HG02678 (cell line): ENCODE measurements at regions not wholly inside any gene's neighbourhood (a gene's known extent, or its start where the extent isn't known, plus 50 kb on each side); places are given as distances from the start of the nearest gene placed in this dataset.

ENCODE experiments used
- ATAC-seq: cut with Tn5 transposase; IDR thresholded peaks from one replicate; pipeline ENCODE4 v1.9.1; 2021; ENCODE audit warnings: mild to moderate bottlenecking, moderate library complexity; ENCODE audit not compliant: unreplicated experiment

DNA sequence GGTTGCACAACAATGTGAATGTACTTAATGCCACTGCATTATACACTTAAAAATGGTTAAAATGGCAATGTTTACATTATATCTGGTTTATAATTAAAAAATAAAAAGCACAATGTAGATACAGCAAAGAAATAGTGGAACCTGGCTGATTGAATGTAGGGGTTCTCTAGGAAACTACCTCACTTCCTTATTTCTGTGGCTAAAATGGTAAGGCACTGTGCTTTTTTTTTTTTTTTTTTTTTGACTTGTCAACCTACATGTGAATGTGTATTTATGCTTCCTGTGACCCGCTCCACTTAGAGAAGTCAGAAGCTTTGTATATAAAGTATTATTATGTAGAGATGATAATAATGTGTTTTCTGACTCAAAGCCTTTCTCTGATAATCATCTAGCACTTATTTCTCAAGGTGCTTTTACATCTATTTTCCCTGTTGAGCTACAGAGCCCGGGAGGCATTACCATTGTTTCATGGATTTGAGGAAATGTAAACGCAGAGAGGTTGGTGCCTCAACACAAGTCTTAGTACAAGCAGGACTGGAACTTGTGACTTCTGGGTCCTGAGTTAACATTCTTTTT lies 55.0 kb downstream of the SOX4 start:
- peak; percentile 62 for ATAC-seq

GRCh38 chr6:21653323-21653722 lies 59.8 kb downstream of the SOX4 start:
- ATAC-seq: no peak

DNA sequence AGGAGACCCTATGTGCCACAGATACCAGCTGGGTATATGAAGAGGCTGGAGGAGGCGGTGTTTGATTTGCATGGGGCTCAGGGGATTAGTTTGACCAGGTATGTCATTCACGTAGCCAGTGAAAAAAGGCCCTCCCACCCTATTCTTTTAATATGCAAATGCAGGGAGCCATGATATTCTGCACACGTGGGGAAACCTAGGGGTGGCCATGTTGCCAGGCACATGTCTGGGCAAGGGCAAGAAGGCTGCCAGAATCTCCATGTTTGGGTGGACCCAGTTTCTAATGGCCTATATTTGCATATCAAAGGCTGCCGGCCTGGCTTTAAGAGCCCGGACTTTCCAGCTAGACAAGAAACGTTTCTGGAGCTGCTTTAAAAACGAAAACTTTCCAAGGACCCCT lies 60.4 kb downstream of the SOX4 start:
- ATAC-seq: no peak

DNA sequence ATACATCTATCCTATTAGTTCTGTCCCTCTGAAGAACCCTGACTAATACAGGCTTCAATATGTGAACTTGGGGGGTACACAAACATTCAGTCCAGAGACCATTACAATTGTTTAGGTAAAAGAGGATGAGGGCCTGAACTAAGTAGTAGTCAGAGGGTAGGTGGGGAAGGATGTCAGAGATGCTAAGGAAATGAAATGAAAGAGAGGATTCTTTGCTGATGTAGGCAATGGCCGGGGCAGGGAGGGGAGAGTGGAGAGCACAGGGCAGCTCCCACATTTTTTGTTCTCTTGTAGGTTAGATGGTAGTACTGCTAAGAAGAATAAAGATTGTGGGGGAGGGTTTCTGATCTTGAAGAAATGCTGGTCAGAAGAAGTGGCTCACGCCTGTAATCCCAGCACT lies 60.8 kb downstream of the SOX4 start:
- ATAC-seq: no peak

DNA sequence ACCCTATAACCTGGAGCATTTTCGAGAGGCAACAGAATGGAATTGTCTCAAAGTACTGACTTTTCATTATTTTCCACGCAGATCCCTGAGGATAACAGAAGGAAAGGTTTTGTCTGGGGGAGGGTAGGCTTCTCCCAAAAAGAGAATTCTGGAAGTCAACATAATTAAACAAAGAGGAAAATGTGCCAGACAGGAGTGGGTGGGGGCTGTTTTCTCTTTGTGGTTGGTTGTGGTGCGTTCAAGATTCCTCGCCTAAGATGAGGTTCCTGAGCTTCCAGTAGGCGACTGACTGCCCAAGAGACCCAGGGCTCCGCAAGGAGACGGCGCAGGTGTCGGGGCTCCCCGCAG lies 70.4 kb downstream of the SOX4 start:
- ATAC-seq: no peak

DNA sequence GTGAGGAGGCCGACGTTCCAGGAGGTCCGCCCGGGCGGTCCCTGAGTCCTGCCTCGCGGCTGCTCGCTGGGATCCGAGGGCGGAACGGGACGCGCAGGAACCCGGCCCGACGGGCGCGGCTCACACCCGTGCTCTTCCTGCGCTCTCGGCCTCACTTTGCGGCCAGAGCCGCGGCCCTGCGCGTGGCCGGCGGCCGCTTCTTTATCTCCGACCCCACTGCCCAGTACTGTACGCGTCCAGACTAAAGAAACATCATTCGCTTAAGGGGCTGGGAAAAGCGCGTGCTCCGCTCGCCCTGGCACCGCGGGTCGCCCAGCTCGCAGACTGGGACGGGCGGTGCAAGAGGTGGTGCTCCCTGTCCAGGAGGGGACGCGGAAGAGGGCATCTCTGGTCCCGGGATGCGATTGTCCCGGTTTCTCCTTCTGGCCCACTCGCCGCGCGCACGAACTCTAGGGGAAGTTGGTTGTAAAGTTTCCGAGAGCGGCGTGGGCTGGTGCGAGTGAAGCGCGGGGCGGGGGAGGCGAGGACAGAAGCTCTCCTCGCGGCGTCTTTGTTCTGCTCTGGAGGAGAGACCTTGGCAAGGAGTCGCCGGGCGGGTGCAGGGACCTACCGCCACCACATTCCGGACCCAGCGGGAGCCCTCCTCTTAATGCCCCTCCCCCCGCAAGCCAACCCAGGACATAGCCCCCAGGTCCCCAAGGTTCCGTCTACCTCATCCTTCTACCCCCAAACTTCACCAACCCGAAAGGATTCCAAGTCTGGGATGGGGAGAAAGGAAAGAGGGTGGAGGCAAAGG lies 71.0 kb downstream of the SOX4 start:
- no peak for ATAC-seq

GRCh38 chr6:21665110-21665391 lies 71.5 kb downstream of the SOX4 start:
- ATAC-seq: no peak

- ATAC-seq: no peak
Measured at GRCh38 chr6:21665392-21666200, 72.0 kb downstream of the SOX4 start.

GRCh38 chr6:21666201-21666691 lies 72.7 kb downstream of the SOX4 start:
- no peak for ATAC-seq

DNA sequence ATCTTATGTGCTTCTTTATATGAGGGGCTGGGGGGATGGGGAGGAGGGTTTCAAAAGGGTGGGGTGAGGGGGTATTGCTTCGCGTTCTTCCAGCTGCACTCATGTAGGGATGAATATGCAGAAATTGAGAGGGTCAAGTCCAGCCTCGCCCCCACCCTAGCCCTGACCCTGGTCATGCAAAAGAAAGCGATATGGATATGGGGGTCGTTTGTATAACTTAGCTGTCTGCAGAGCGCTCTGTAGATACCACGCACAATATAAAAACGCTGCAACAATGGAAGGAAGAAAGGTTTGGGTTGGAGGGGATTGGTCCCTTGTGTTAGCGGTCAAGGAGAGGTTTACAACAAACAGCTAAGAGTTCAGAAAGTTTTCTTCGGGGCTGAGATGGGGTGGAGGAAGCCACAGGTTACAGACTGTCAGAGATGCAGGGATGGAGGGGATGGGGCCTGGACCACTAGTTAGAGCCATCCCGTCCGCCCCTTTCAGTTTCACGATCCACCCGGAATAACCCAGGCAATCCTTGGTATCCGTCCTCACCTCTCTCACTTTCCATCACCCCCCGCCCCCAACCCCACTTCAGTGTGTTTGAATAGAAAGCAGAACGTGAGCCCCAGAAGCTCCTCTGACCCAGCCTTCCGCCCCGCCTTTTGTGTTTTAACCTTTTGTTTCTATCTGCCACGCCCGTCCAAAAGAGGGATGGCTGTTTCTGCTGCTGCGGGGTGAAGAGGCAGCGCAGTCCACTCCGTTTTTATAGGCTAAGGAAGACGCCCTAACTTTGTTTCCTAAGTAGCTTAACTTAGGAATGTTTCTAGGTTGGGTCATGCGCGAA lies 73.5 kb downstream of the SOX4 start:
- no peak for ATAC-seq

- ATAC-seq: no peak
Measured at GRCh38 chr6:21668795-21669194, 75.2 kb downstream of the SOX4 start.

DNA sequence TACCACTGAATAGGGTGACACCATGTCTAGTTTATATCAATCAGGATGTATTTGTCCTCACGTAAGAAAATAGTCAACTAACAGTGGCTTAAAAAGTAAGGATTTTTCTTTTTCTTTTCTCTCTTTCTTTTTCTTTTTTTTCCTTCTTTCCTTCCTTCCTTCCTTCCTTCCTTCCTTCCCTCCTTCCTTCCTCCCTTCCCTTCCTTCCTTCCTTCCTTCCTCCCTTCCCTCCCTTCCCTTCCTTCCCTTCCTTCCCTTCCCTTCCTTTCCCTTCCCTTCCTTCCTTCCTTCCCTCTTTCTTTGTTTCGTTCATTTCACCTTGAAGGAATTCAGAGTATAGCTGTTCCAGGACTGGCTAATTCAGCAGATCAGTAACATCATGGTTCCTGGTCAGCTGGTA lies 83.2 kb downstream of the SOX4 start:
- no peak for ATAC-seq

DNA sequence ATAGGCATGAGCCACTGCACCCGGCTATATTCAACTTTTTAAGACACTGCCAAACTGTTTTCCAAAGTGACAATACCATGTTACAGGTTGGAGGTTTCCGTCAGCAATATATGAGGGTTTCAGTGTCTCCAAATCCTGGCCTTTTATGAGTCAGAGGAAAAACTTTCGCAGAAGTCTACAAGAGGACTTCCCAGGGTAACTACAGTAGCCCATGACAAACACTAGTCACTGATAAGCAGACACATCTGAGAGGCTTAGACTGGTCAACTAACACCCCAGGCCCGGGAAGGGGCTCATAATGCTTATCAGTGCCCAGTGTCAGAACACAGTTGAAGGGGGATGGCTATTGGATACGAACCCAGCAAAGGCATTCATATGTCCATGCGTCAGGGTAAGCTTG lies 85.4 kb downstream of the SOX4 start:
- no peak for ATAC-seq

DNA sequence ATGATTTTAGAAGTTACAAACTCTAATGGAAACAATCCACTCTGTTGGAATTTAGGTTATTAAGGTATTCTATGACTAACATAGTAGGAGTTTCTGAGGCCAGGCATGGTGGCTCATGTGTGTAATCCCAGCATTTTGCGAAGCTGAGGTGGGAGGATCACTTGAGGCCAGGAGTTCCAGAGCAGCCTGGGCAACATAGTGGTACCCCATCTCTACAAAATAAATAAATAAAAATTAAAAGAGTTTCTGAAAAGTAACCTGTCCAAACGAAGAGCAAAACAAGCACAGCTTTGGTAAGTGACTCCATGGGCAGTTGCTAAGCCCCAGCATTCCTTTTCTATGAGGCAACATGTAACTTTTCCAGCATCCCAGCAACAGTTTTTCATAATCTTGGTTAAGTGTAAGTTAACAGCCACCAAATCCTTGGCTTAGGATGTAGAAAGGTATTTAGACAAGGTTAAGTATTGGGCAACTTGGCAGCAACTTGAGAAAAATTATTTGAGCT lies 86.3 kb downstream of the SOX4 start:
- no peak for ATAC-seq

GRCh38 chr6:21680611-21681010 lies 87.1 kb downstream of the SOX4 start:
- no peak for ATAC-seq

- ATAC-seq: no peak
Measured at GRCh38 chr6:21690489-21690888, 96.9 kb downstream of the SOX4 start.

- no peak for ATAC-seq
Measured at GRCh38 chr6:21691685-21692346, 98.3 kb downstream of the SOX4 start.

DNA sequence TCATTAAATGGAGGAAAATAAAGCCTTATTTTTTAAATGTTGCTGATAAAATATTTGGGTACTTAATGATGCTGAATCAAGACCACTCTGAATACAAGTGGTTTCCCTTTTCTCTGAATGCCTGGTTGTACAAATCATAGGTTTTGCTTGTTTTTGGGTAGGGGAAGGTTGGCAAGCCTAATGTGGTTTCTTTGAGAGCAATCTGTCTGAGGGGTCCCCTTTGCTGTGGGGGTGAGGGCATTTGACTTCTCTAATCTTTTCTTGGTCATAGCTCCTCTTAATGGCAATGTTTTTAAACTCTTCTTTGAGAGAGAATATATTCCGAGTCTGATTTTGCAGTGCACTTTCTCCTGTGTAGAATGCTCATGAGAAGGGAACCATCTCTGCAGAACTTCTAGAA lies 99.2 kb downstream of the SOX4 start:
- ATAC-seq: no peak

DNA sequence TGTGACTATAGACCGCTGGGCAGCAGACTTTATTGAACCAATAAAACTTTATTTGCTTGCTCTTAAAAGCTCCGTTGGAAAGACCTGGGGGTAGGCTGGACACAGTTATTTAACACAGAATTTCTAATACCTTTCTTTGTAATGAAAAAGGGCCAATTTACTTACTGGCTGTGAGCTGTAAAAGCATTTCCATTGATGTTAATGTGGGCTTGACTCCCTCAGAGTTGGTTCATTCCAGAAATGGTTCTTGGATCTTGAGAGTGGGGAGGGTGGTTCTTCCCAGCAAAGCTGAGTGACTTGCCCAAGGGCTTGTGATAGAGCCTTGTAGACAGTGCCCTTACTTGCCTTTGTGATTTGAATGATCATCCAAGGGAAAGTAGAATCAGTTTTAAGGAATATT lies 100.6 kb downstream of the SOX4 start:
- no peak for ATAC-seq

DNA sequence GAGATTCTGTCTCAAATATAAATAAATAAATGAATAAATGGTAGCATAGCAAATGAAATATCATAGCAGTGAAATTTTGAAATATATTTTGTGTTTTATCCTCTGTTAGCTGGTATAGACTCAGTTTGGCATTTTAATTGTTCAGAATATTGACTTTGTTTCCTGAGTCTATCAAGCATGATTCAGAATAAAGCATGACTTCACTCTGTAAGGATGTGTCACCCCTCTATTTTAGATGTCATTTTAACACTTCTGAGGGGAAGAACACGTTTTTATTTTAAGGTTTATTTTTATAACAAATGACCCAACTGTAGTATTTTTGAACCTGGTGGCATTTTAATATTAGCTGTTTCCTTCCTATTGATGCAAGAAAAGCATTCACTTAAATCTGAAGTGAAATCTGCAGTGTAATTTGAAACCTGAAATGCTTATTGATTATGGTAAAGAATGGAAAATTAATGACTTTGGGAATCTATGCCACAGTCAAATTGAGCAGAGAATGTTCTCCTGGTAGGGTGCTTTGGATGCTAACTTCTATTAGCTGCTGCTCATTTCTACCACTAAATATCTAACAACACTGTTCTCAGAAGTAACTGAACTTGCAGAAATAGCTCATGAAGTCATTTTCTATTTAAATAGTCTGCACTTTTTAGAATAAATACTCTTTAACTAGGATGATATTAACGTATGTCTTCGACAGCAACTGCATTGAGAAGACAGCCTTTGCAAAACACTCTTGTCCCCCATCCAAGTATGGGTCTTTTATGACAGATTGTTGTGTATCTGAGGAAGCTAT lies 114.2 kb downstream of the SOX4 start:
- no peak for ATAC-seq
